Lower leg skin (tissue), 3 donors: ENCODE measurements at regions not wholly inside any gene's neighbourhood (a gene's known extent, or its start where the extent isn't known, plus 50 kb on each side); places are given as distances from the start of the nearest gene placed in this dataset.
"Not testable (repeated sequence)": the region's sequence is repeated elsewhere in the genome, so short reads cannot be mapped to it uniquely, and the experiment has no call there.

Source experiments
- CTCF ChIP-seq, 3 donors: fragments of 450-650 bp; IDR thresholded peaks; one replicate each; pipeline ENCODE4 v1.5.1; 2016; ENCODE audit warnings: antibody characterized with exemption in 3 of 3, mild to moderate bottlenecking in 3 of 3, moderate library complexity in 2 of 3
- POLR2A ChIP-seq, 2 donors: fragments of 450-650 bp; IDR thresholded peaks; one replicate each; pipeline ENCODE4 v1.6.1; 2016 to 2017; ENCODE audit warnings: antibody characterized with exemption in 2 of 2, mild to moderate bottlenecking in 1 of 2, moderate library complexity in 1 of 2

DNA sequence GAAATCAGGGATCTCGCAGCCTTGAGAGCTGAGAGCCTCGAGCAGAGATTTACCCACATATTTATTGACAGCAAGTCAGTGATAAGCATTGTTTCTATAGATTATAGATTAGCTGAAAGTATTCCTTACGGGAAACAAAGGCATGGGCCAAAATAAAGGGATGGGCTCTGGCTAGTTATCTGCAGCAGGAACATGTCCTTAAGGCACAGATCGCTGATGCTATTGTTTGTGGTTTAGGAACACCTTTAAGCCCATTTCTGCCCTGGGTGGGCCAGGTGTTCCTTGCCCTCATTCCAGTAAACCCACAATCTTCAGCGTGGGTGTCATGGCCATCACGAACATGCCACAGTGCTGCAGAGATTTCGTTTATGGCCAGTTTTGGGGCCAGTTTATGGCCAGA, 56.1 kb upstream of the CLDN24 start:
- TF ChIP-seq CTCF, POLR2A (IDR thresholded peaks at IDR 0.05): not testable (repeated sequence)
